Stimulated activated CD4-positive, alpha-beta T cell treated with anti-CD3 and anti-CD28 coated beads, Interleukin-1b, Interleukin-23, amount 100 ng/mL, for 24 hours (primary cell): ENCODE measurements at regions not wholly inside any gene's neighbourhood (a gene's known extent, or its start where the extent isn't known, plus 50 kb on each side); places are given as distances from the start of the nearest gene placed in this dataset.
"Not testable (repeated sequence)": the region's sequence is repeated elsewhere in the genome, so short reads cannot be mapped to it uniquely, and the experiment has no call there.

ENCODE experiments used
- DNase-seq, 4 experiments: peaks; one replicate each; pipeline ENCODE4 v3.0.0-alpha.2; 2020; ENCODE audit warnings: low read depth in 4 of 4, low spot score in 1 of 4

GRCh38 chr10:21406595-21407193 lies 118.8 kb downstream of the SKIDA1 start:
- DNase-seq: peak in 1 of 4 experiments; percentile 6

GRCh38 chr10:21405981-21406380 lies 119.5 kb downstream of the SKIDA1 start:
- DNase-seq: no peak

- DNase-seq: no peak
Observed at GRCh38 chr10:21403256-21404015, 122.0 kb downstream of the SKIDA1 start.

GRCh38 chr10:21402606-21403083 lies 122.8 kb downstream of the SKIDA1 start:
- DNase-seq: no peak

- DNase-seq: no peak
Observed at GRCh38 chr10:21401196-21401595, 124.3 kb downstream of the SKIDA1 start.

- DNase-seq: no peak
Observed at GRCh38 chr10:21399392-21400035, 126.0 kb downstream of the SKIDA1 start.

GRCh38 chr10:21398563-21399231 lies 126.8 kb downstream of the SKIDA1 start:
- DNase-seq: no peak

GRCh38 chr10:21396889-21397288 lies 128.6 kb downstream of the SKIDA1 start:
- DNase-seq: no peak

- DNase-seq: no peak
Observed at GRCh38 chr10:21393931-21394330, 131.6 kb downstream of the SKIDA1 start.

- no peak for DNase-seq
Observed at GRCh38 chr10:21388589-21388988, 136.9 kb downstream of the SKIDA1 start.

- no peak for DNase-seq
Observed at GRCh38 chr10:21387868-21388267, 137.6 kb downstream of the SKIDA1 start.

GRCh38 chr10:21385996-21386585 lies 139.4 kb downstream of the SKIDA1 start:
- DNase-seq: no peak

- no peak for DNase-seq
Observed at GRCh38 chr10:21385536-21385935, 139.9 kb downstream of the SKIDA1 start.

GRCh38 chr10:21379143-21379542 lies 146.3 kb downstream of the SKIDA1 start:
- no peak for DNase-seq

GRCh38 chr10:21375274-21375673 lies 150.2 kb downstream of the SKIDA1 start:
- DNase-seq: not testable (repeated sequence)

- not testable (repeated sequence) for DNase-seq
Observed at GRCh38 chr10:21373881-21374280, 151.6 kb downstream of the SKIDA1 start.

- DNase-seq: no peak
Observed at GRCh38 chr10:21372651-21373410, 152.7 kb downstream of the SKIDA1 start.

- DNase-seq: no peak
Observed at GRCh38 chr10:21369697-21370096, 155.8 kb downstream of the SKIDA1 start.

GRCh38 chr10:21368728-21369425 lies 156.6 kb downstream of the SKIDA1 start:
- DNase-seq: no peak
